Choroid plexus epithelial cell (primary cell): ENCODE measurements at regions not wholly inside any gene's neighbourhood (a gene's known extent, or its start where the extent isn't known, plus 50 kb on each side); places are given as distances from the start of the nearest gene placed in this dataset.
A peak's percentile ranks its signal among the peaks of the same experiment; 100 is the strongest.

Experiments used
- DNase-seq: peaks from one replicate; pipeline ENCODE4 v3.0.0-alpha.2; 2010; ENCODE audit warnings: low read depth
- H3K4me3 ChIP-seq: 2 replicates; pipeline ENCODE4 v1.5.1; 2011; ENCODE audit warnings: low read depth, mild to moderate bottlenecking, control low read depth, low read length, moderate library complexity
- TF ChIP-seq, protein P1 (sequence below): conservative IDR thresholded peaks from 2 replicates; pipeline ENCODE4 v1.5.1; 2011; ENCODE audit warnings: low read depth, mild to moderate bottlenecking, control low read depth, inconsistent platforms, low read length, moderate library complexity

GRCh38 chr11:109619498-109619897, 197.5 kb downstream of the C11orf87 start:
- TF ChIP-seq, protein P1, sequence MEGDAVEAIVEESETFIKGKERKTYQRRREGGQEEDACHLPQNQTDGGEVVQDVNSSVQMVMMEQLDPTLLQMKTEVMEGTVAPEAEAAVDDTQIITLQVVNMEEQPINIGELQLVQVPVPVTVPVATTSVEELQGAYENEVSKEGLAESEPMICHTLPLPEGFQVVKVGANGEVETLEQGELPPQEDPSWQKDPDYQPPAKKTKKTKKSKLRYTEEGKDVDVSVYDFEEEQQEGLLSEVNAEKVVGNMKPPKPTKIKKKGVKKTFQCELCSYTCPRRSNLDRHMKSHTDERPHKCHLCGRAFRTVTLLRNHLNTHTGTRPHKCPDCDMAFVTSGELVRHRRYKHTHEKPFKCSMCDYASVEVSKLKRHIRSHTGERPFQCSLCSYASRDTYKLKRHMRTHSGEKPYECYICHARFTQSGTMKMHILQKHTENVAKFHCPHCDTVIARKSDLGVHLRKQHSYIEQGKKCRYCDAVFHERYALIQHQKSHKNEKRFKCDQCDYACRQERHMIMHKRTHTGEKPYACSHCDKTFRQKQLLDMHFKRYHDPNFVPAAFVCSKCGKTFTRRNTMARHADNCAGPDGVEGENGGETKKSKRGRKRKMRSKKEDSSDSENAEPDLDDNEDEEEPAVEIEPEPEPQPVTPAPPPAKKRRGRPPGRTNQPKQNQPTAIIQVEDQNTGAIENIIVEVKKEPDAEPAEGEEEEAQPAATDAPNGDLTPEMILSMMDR, result no peak
- no peak for DNase-seq
- no peak overlapping the region for H3K4me3 ChIP-seq

GRCh38 chr11:109629734-109630133, 207.7 kb downstream of the C11orf87 start:
- TF ChIP-seq, protein P1, result no peak
- DNase-seq, result no peak
- no peak overlapping the region for H3K4me3 ChIP-seq

GRCh38 chr11:109641549-109641948, 219.6 kb downstream of the C11orf87 start:
- peak; percentile 59 for DNase-seq
- TF ChIP-seq, protein P1, result peak; percentile 49
- no peak overlapping the region for H3K4me3 ChIP-seq

- DNase-seq, result peak; percentile 3
- TF ChIP-seq, protein P1, result no peak
- no peak overlapping the region for H3K4me3 ChIP-seq
Observed at GRCh38 chr11:109644152-109644551, 222.2 kb downstream of the C11orf87 start.

DNA sequence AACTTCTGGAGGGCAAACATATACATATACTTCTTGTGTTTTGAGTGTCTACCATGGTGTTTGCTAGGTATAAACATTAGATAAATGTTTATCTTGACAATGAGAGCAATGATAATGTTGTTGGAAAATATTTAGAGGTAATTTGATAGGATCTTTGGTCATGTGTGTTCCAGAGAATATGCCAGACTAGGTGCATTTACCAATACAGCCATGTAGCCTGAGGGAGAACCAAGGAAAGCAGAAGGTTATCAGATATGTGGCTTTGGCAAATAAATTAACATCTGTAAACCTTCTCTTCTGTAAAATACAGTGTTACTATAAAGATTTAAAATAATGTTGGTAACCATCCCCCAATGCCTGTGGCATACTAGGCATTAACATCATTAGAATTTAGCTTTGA, 226.8 kb downstream of the C11orf87 start:
- H3K4me3 ChIP-seq, result no peak overlapping the region
- DNase-seq, result no peak
- TF ChIP-seq, protein P1, result no peak

DNA sequence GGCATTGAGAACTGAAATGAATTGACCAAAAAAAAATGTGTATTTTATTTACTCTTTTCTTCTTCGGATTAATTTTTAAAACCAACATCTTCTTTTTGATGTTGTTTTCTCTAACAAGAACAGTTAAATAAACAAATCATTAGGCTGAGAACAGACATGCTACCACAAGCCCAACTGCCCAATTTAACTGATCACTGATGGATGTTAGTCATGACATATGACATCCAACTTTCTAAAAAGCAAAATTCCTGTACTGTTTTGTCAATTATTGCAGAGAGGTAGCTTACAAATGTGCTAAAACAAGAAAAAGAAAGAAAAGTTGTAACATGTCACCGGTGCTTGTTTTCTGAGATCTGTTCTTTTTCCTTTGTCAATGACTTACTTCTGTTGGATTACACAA, 232.1 kb downstream of the C11orf87 start:
- no peak overlapping the region for H3K4me3 ChIP-seq

GRCh38 chr11:109658190-109658589, 236.2 kb downstream of the C11orf87 start:
- no peak overlapping the region for H3K4me3 ChIP-seq
- TF ChIP-seq, protein P1, result no peak
- DNase-seq, result no peak

More for the DNA sequence above, 232.1 kb downstream of the C11orf87 start:
- no peak for DNase-seq
- TF ChIP-seq, protein P1, result no peak
